DLD1 (cell line): ENCODE measurements at regions not wholly inside any gene's neighbourhood (a gene's known extent, or its start where the extent isn't known, plus 50 kb on each side); places are given as distances from the start of the nearest gene placed in this dataset.
"Not testable (repeated sequence)": the region's sequence is repeated elsewhere in the genome, so short reads cannot be mapped to it uniquely, and the experiment has no call there.

ENCODE experiments used
- in situ Hi-C: cut with HindIII; loops from 2 replicates; pipeline ENCODE4 v1.10.0; 2017; ENCODE audit warnings: low sequenced_read_pairs

GRCh38 chr6:6747371-6747770 is 158.9 kb downstream of the LY86 start:
- in situ Hi-C loops = no loop called here

GRCh38 chr6:6748001-6748400 is 159.5 kb downstream of the LY86 start:
- in situ Hi-C loops = no loop called here

GRCh38 chr6:6749702-6750491 is 161.4 kb downstream of the LY86 start:
- in situ Hi-C loops = no loop called here

GRCh38 chr6:6750594-6751265 is 162.2 kb downstream of the LY86 start:
- in situ Hi-C loops = no loop called here

- in situ Hi-C loops = no loop called here
Observed at GRCh38 chr6:6751266-6751596, 162.7 kb downstream of the LY86 start.

- in situ Hi-C loops = no loop called here
Observed at GRCh38 chr6:6751619-6752023, 163.1 kb downstream of the LY86 start.

GRCh38 chr6:6752129-6752528 is 163.6 kb downstream of the LY86 start:
- in situ Hi-C loops = no loop called here

DNA sequence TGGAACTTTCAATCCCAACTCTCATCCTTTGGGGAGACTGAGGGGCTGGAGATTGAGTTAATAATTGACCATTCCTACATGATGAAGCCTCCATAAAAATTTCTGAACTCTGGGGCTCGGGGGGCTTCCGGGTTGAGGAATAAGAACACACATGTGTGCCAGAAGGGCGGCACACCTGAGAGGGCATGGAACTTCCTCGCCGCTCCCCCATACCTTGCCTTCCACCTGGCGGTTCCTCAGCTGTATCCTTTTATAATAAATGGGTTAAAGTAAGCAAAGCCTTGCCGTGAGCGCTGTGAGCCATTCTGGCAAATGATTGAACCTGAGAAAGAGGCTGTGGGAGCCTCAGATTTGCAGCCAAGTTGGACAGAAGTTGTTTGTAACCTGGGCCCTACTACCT is 164.8 kb downstream of the LY86 start:
- in situ Hi-C loops = no loop called here

DNA sequence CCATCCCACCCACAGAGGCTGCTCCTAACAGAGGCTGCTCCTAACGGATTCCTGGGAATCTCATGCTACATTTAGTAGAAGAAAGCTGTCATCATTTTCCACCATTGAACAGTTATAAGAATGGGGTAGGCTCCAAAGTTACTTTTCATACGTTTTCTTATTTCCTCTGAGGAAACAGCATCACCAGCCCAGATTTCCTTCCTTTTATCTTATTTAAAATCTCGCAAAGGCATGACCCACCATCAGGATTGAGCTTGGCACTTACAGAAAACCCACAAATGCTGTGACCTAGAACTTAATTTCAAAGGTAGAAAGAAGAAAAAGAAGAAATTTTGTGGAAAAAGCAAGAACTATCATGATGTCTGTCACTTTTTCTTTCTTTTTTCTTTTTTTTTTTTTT is 168.0 kb downstream of the LY86 start:
- in situ Hi-C loops = no loop called here

GRCh38 chr6:6758546-6758914 is 170.0 kb downstream of the LY86 start:
- in situ Hi-C loops = no loop called here

DNA sequence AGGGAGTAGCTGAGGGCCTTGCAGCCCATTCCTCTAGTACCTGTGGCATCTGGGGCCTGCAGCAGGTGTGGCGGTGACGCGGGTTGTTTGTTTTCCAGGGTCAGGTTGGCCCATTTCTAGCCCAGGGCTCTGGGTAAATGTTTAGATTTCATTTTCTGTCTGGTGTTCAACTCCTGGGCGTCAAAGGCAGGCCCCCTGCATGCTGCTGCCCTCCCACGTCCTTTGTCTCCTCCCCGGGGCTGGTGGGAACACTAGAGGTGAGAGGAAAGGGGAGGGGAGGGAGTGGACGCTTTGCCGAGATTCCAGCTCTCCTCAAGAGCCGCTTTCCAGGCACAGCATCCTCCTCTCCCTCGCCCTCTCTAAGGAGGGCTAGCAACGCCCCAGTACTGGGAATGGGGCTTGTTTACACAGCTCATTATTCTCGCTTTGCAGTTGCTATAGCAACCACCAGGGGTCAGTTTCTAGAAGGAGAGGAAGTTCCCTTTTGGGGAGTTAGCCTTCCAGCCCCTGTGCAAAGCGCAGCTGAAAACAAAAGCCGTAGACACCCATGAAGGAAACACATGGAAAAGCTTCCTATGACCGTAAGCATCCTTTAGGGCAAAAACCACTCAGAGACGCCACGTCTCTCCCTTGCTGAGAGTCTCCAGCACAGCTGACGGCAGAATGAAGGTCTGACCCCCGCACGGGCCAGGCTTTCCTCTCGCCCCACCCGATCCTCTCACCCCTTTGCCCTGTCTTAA is 170.6 kb downstream of the LY86 start:
- in situ Hi-C loops = no loop called here

- in situ Hi-C loops = no loop called here
Observed at GRCh38 chr6:6760002-6760401, 171.5 kb downstream of the LY86 start.

DNA sequence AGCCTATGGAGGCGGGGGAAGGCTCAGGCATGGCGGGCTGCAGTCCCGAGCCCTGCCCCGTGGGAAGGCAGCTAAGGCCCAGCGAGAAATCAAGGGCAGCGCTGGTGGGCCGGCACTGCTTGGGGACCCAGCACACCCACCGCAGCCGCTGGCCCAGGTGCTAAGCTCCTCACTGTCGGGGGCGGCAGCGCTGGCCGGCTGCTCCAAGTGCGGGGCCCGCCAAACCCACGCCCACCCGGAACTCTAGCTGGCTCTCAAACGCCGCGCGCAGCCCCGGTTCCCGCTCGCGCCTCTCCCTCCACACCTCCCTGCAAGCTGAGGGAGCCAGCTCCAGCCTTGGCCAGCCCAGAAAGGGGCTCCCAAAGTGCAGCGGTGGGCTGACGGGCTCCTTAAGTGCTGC is 174.0 kb downstream of the LY86 start:
- in situ Hi-C loops = not testable (repeated sequence)

- in situ Hi-C loops = no loop called here
Observed at GRCh38 chr6:6764764-6765434, 176.4 kb downstream of the LY86 start.

- in situ Hi-C loops = no loop called here
Observed at GRCh38 chr6:6766230-6766905, 177.8 kb downstream of the LY86 start.

- in situ Hi-C loops = no loop called here
Observed at GRCh38 chr6:6769466-6769865, 180.9 kb downstream of the LY86 start.

- in situ Hi-C loops = no loop called here
Observed at GRCh38 chr6:6771224-6771945, 182.9 kb downstream of the LY86 start.

- in situ Hi-C loops = no loop called here
Observed at GRCh38 chr6:6771964-6772363, 183.4 kb downstream of the LY86 start.

DNA sequence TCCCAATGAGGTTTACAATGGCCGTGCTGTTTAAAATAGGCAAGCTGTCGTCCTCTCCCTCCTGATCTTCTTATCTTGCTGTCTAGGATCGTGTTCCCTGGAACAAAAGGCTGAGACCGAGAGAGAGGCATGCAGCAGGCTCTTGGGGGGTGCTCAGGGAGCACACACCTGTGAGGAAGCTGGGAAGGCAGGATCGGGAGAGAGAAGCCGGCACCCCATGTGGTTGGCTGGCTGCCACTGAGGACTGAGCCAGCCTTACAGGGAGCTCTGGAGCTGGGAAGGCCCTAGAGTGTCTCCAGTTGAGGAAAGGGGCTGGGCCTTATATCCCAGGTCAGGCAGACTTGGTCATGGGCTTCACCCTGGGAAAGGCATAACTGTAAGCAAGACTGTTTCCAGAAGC is 184.2 kb downstream of the LY86 start:
- in situ Hi-C loops = no loop called here

DNA sequence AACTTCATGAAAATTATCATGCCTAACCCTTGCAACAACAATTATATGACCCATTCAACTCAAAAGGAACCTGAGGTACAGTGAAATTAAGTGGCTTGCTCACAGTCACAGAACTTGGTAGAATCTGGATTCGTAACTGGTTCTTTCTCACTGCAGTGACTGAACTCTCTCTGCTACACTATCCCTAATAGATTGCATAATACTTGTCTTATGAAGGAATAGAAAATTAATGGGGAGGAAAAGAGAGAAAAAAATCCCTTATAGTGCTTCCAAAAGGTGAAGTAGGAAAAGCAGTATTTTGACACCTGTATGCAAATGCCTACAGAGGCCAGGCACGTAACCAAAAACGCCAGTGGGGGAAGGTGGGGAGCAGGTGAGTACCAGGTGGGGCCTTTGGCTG is 186.6 kb downstream of the LY86 start:
- in situ Hi-C loops = no loop called here
